ENCODE measurements at regions not wholly inside any gene's neighbourhood (a gene's known extent, or its start where the extent isn't known, plus 50 kb on each side); places are given as distances from the start of the nearest gene placed in this dataset.
"Not testable (repeated sequence)": the region's sequence is repeated elsewhere in the genome, so short reads cannot be mapped to it uniquely, and the experiment has no call there.

DNA sequence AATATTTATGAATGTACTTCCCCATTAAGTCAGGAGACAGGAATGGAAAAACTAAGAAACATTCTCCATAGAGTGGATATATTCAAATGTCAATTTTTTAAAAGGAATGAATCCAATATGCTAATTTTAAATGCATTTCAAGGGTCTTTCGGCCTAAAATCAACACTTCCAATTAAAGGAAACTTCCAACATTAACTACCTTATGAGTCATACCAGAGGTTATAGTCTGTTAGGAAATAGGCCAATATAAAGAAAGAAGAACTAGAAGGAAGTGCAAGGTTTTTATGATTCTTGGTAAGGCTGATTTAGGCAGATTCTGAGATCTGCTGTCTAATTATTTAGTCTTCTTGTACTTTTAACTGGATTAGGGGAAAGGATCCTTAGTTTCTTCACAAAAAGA, 260.1 kb upstream of the EDNRA start:
- no peaks in the 10 kb centered on the region for H3K9me3 ChIP-seq
- no peak for DNase-seq
- no peaks in the 10 kb centered on the region for H3K27me3 ChIP-seq
- H3K4me3 ChIP-seq (ENCODE audit: low read depth, low read length) = no peak overlapping the region
- H3K4me1 ChIP-seq = no peaks in the 10 kb centered on the region
- TF ChIP-seq, protein P1, sequence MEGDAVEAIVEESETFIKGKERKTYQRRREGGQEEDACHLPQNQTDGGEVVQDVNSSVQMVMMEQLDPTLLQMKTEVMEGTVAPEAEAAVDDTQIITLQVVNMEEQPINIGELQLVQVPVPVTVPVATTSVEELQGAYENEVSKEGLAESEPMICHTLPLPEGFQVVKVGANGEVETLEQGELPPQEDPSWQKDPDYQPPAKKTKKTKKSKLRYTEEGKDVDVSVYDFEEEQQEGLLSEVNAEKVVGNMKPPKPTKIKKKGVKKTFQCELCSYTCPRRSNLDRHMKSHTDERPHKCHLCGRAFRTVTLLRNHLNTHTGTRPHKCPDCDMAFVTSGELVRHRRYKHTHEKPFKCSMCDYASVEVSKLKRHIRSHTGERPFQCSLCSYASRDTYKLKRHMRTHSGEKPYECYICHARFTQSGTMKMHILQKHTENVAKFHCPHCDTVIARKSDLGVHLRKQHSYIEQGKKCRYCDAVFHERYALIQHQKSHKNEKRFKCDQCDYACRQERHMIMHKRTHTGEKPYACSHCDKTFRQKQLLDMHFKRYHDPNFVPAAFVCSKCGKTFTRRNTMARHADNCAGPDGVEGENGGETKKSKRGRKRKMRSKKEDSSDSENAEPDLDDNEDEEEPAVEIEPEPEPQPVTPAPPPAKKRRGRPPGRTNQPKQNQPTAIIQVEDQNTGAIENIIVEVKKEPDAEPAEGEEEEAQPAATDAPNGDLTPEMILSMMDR (IDR thresholded peaks at IDR 0.05; ENCODE audit: low read depth, low read length) = no peak
- H3K36me3 ChIP-seq = no peaks in the 10 kb centered on the region

DNA sequence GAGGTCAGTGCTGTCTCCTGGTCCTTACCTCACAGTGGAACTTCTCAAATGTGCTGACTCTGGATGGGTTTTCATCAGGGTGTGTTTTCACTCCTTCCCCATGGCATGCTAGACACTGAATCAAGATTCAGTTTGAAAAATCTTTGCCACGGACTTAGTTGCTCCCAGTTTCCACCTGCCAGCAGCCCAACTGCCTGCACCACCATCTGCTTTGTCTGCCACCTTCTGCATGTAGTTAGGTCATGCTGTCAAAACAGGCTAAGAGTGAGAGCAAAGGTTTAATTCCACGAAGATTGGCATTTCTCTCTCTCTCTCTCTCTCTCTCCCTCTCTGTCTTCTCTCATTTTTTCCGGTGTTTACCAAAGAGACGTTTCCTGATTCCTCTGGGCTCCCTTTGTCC, 258.0 kb upstream of the EDNRA start:
- H3K36me3 ChIP-seq = no peaks in the 10 kb centered on the region
- no peak for DNase-seq
- no peaks in the 10 kb centered on the region for H3K9me3 ChIP-seq
- no peaks in the 10 kb centered on the region for H3K4me1 ChIP-seq
- no peak overlapping the region for H3K4me3 ChIP-seq (ENCODE audit: low read depth, low read length)
- TF ChIP-seq, protein P1 (IDR thresholded peaks at IDR 0.05; ENCODE audit: low read depth, low read length) = no peak
- no peaks in the 10 kb centered on the region for H3K27me3 ChIP-seq

DNA sequence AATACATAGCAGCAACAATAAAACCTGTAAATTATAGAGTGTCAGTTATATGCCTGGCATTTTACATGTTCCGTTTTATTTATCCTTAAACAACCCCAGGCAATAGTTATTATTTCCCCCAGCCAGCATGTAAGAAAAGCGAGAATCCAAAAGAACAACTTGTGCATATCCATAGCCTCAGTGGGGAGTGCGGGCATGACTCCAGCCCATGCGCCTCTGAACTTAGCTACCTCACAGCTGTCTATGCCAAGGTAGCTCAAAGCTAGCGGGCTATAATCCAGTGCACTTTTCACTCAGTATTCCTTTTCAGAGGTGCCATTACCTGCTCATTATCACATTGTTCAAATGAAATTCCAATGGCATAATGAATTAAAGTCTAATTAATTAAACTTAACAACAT, 257.3 kb upstream of the EDNRA start:
- TF ChIP-seq, protein P1 (IDR thresholded peaks at IDR 0.05; ENCODE audit: low read depth, low read length) = no peak
- Histone ChIP-seq H3K36me3 (no peaks in the 10 kb centered on the region), H3K4me3 (ENCODE audit: low read depth, low read length) (no peak overlapping the region), H3K27me3 (no peaks in the 10 kb centered on the region), H3K4me1 (no peaks in the 10 kb centered on the region), H3K9me3 (no peaks in the 10 kb centered on the region)
- no peak for DNase-seq

DNA sequence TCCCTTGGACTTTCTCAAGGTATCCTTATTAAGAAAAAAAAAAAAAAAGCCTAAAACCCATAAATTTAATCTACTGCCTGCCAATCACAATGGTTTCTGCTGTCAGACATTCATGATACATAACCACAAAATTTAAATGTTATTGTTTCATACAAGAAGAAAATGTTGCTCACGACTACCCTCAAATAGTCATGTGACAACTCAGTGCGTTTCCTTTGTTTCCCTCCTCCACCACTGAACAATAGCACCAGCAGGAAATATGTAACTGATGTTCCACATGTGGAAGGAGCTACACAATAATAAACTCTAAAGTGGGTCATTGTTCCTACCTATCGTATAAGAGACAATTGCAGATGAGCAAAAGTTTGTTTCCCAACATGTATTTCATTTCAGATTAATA, 244.1 kb upstream of the EDNRA start:
- Histone ChIP-seq H3K36me3 (no peaks in the 10 kb centered on the region), H3K9me3 (no peaks in the 10 kb centered on the region), H3K27me3 (no peaks in the 10 kb centered on the region), H3K4me3 (ENCODE audit: low read depth, low read length) (no peak overlapping the region), H3K4me1 (no peaks in the 10 kb centered on the region)
- DNase-seq = no peak
- TF ChIP-seq, protein P1 (IDR thresholded peaks at IDR 0.05; ENCODE audit: low read depth, low read length) = no peak

DNA sequence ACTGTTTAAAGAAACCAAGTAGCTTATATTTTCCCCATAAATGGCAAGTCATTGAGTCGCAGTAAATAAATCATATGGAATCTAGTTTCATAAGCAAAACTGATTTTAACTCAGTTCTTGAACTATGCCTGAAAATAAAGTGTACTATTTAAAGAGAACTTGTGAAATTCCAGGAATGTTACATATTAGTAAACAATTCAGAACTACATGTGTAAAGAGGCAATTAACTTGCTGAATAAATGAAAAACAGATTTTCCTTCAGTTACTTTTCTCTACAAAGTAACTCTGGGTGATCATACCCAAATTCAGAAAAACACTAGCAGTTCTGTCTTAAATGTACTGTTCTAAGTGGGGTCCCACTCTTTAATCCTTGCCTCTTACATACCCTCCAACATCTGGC, 236.1 kb upstream of the EDNRA start:
- no peaks in the 10 kb centered on the region for H3K27me3 ChIP-seq
- no peaks in the 10 kb centered on the region for H3K4me1 ChIP-seq
- no peaks in the 10 kb centered on the region for H3K9me3 ChIP-seq
- no peak for DNase-seq
- no peak overlapping the region for H3K4me3 ChIP-seq (ENCODE audit: low read depth, low read length)
- TF ChIP-seq, protein P1 (IDR thresholded peaks at IDR 0.05; ENCODE audit: low read depth, low read length) = no peak
- H3K36me3 ChIP-seq = no peaks in the 10 kb centered on the region

DNA sequence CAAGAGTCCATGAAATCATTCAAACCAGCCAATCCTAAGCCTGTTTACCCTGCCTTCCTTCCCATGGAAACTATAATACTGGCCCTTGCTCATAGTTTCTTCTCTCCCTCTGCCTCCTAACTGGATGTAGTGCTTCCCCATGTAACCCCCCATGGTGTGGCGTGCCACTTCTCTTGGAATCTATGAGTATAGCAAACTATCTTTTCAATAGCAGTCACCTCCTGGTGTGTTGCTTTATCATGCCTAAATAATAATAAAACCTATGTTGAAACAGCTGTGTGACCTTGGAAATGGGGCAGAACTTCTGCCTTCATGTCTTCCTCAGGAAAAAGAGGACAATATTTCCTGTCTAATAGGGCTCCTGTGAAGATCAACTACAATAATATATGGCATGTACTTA, 234.8 kb upstream of the EDNRA start:
- Histone ChIP-seq H3K9me3 (no peaks in the 10 kb centered on the region), H3K4me3 (ENCODE audit: low read depth, low read length) (no peak overlapping the region), H3K4me1 (no peaks in the 10 kb centered on the region), H3K27me3 (no peaks in the 10 kb centered on the region), H3K36me3 (no peaks in the 10 kb centered on the region)
- TF ChIP-seq, protein P1 (IDR thresholded peaks at IDR 0.05; ENCODE audit: low read depth, low read length) = no peak
- DNase-seq = no peak

DNA sequence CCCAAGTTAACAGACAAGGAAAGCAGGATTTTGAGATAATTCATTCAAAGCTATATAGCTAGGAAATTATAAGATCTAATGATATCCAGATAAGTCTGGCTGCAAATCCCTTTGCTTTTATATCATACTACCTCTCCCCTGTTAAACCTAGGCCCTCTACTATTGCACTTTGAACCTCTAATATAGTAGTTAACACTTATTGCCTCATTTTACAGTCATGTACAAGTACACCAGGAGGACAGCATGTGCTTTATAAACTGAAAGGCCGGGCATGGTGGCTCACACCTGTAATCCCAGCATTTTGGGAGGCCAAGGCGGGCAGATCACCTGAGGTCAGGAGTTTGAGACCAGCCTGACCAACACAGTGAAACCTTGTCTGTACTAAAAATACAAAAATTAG, 234.4 kb upstream of the EDNRA start:
- DNase-seq; H3K27me3 ChIP-seq; H3K4me3 ChIP-seq (ENCODE audit: low read depth, low read length); H3K36me3 ChIP-seq; H3K4me1 ChIP-seq; H3K9me3 ChIP-seq: not testable (repeated sequence)

Data from BE2C (cell line).